Parathyroid adenoma (tissue), 2 donors: ENCODE measurements at regions not wholly inside any gene's neighbourhood (a gene's known extent, or its start where the extent isn't known, plus 50 kb on each side); places are given as distances from the start of the nearest gene placed in this dataset.
"Not testable (repeated sequence)": the region's sequence is repeated elsewhere in the genome, so short reads cannot be mapped to it uniquely, and the experiment has no call there.

Experiments used
- H2AFZ ChIP-seq: fragments of 300-600 bp; sonication (generic); one replicate; pipeline ENCODE4 v1.7.0; 2017; ENCODE audit warnings: antibody characterized with exemption, mild to moderate bottlenecking
- H3K27ac ChIP-seq: fragments of 300-600 bp; sonication (generic); one replicate; pipeline ENCODE4 v1.7.0; 2017
- H3K27me3 ChIP-seq: fragments of 300-600 bp; sonication (generic); one replicate; pipeline ENCODE4 v1.7.0; 2017; ENCODE audit warnings: low read length; ENCODE audit not compliant: control insufficient read depth, insufficient read depth
- H3K36me3 ChIP-seq: fragments of 300-600 bp; sonication (generic); one replicate; pipeline ENCODE4 v1.7.0; 2017; ENCODE audit warnings: low read length; ENCODE audit not compliant: control insufficient read depth, insufficient read depth
- H3K4me1 ChIP-seq: fragments of 300-600 bp; sonication (generic); one replicate; pipeline ENCODE4 v1.7.0; 2017; ENCODE audit warnings: control low read depth
- H3K4me2 ChIP-seq: fragments of 300-600 bp; sonication (generic); one replicate; pipeline ENCODE4 v1.7.0; 2017; ENCODE audit warnings: low read length
- H3K4me3 ChIP-seq: fragments of 300-600 bp; sonication (generic); one replicate; pipeline ENCODE4 v1.7.0; 2017; ENCODE audit warnings: low read depth, low read length
- H3K79me2 ChIP-seq: fragments of 300-600 bp; sonication (generic); one replicate; pipeline ENCODE4 v1.7.0; 2017; ENCODE audit warnings: control low read depth
- H3K9ac ChIP-seq: fragments of 300-600 bp; sonication (generic); one replicate; pipeline ENCODE4 v1.7.0; 2017; ENCODE audit warnings: mild to moderate bottlenecking
- H3K9me3 ChIP-seq: fragments of 300-600 bp; sonication (generic); one replicate; pipeline ENCODE4 v1.7.0; 2017; ENCODE audit warnings: low read length; ENCODE audit not compliant: control insufficient read depth
- TF ChIP-seq, protein P1 (sequence below): fragments of 300-600 bp; sonication (generic); IDR thresholded peaks from one replicate; pipeline ENCODE4 v1.7.0; 2017; ENCODE audit warnings: antibody characterized with exemption, mild to moderate bottlenecking
- donor health status: primary hyperparathyroidism.

DNA sequence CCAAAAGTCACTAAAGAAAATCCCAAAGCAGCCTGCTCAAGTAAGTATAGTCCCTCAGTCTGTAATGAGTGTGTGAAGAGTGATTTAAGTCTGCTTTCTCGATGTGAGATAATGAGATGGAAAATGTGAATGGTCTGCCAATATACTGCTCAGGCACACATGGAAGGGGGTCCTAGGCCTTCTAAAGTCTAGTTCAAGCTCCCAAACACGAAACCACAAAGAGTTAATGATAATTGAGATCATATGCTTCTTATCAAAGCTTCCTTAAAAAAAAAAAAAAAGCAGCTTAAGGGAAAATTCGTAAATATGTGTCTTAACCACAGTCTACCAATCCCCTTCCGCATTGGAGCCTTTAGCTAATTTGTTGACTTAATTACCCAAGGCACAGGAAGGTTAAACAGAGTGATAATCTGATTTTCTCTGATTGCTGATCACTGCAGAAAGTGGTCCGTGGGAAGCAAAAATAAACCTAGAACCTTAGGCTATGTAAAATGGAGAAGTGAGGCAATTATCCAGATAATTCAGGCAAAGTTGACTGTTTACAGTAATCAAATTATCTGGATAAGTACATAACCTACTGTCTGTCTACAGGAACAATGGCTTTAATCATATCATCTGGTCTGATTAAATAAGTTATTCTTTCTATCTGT is 172.9 kb downstream of the MBL2 start:
- H3K9me3 ChIP-seq, result no peaks in the 10 kb centered on the region
- H3K36me3 ChIP-seq, result no peaks in the 10 kb centered on the region
- no peaks in the 10 kb centered on the region for H3K4me1 ChIP-seq
- TF ChIP-seq, protein P1, sequence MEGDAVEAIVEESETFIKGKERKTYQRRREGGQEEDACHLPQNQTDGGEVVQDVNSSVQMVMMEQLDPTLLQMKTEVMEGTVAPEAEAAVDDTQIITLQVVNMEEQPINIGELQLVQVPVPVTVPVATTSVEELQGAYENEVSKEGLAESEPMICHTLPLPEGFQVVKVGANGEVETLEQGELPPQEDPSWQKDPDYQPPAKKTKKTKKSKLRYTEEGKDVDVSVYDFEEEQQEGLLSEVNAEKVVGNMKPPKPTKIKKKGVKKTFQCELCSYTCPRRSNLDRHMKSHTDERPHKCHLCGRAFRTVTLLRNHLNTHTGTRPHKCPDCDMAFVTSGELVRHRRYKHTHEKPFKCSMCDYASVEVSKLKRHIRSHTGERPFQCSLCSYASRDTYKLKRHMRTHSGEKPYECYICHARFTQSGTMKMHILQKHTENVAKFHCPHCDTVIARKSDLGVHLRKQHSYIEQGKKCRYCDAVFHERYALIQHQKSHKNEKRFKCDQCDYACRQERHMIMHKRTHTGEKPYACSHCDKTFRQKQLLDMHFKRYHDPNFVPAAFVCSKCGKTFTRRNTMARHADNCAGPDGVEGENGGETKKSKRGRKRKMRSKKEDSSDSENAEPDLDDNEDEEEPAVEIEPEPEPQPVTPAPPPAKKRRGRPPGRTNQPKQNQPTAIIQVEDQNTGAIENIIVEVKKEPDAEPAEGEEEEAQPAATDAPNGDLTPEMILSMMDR, result no peak
- H3K27ac ChIP-seq, result no peak overlapping the region
- no peak overlapping the region for H2AFZ ChIP-seq
- H3K4me3 ChIP-seq, result no peak overlapping the region
- H3K9ac ChIP-seq, result no peak overlapping the region
- H3K27me3 ChIP-seq, result no peaks in the 10 kb centered on the region
- H3K79me2 ChIP-seq, result no peaks in the 10 kb centered on the region
- no peak overlapping the region for H3K4me2 ChIP-seq

DNA sequence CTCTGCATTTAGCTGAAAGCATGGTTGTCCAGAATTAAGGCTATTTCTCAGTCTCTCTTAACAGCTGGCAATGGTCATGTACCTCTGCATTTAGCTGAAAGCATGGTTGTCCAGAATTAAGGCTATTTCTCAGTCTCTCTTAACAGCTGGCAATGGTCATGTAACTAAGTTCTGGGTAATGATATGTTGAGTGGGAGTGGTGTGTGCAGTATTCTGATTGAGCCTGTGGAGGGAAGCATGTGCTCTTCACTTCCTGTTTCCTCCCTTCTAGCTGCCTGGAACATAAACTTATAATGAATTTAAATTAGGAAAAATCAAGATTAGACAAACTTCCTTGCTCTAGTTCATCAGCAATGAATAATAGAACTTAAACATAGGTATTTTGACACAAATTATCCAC is 168.5 kb downstream of the MBL2 start:
- H3K79me2 ChIP-seq, H3K4me1 ChIP-seq, H3K27ac ChIP-seq, H2AFZ ChIP-seq, H3K9me3 ChIP-seq, H3K4me3 ChIP-seq, H3K9ac ChIP-seq, H3K27me3 ChIP-seq, H3K4me2 ChIP-seq, H3K36me3 ChIP-seq: not testable (repeated sequence)

DNA sequence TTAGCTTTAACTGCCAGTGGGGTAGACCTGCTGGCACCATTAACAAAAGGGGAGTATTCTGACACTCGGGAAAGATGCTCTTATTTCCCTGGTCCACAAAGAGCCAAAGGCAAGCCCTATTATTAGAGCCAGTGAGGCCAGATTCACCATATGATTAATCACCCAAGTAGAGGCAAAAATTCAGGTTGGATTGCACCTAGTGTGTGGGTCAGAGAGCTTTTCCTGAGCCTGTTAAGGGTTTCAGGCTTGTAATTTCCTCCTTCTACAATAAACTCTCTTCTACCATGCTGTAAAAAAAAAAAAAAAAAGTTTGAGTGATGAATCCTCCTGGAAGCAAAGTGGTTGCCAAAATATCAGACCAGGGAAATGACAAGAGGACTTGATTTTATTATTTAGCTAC is 163.5 kb downstream of the MBL2 start:
- no peak overlapping the region for H3K27ac ChIP-seq
- no peaks in the 10 kb centered on the region for H3K9me3 ChIP-seq
- no peak overlapping the region for H3K4me2 ChIP-seq
- no peak overlapping the region for H2AFZ ChIP-seq
- no peaks in the 10 kb centered on the region for H3K4me1 ChIP-seq
- TF ChIP-seq, protein P1, result no peak
- no peaks in the 10 kb centered on the region for H3K79me2 ChIP-seq
- no peaks in the 10 kb centered on the region for H3K27me3 ChIP-seq
- H3K9ac ChIP-seq, result no peak overlapping the region
- no peak overlapping the region for H3K4me3 ChIP-seq
- no peaks in the 10 kb centered on the region for H3K36me3 ChIP-seq

DNA sequence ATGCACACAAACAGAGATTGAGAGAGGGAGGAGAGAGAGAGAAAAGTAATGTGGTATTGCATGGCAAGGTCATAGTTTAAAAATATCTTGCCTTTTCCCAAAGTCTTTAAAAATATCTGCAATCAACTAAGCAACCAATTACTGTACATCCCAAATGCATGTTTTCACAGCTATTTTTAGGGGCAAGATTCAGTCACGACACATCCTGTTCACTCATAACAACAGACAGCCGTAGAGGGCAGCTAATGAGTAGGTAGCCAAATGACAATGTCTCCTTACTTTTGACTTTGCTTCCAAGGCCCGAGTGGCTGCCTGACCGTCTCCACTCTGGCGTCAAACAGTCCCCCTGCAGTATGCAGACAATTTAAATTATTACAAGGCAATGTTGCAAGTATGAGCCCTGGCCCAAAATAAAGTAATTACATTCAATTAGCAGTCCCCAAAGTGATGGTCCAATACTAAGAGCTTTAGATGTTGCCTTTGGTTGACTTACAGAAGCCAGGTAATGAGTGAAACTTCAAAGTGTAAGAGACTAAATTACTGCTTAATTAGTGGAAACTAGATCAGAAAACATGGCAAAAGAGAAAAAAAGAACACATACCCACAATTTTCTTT is 162.9 kb downstream of the MBL2 start:
- H3K4me1 ChIP-seq, result no peaks in the 10 kb centered on the region
- no peaks in the 10 kb centered on the region for H3K36me3 ChIP-seq
- H3K9me3 ChIP-seq, result no peaks in the 10 kb centered on the region
- H3K79me2 ChIP-seq, result no peaks in the 10 kb centered on the region
- H3K27ac ChIP-seq, result no peak overlapping the region
- no peak overlapping the region for H3K4me2 ChIP-seq
- TF ChIP-seq, protein P1, result no peak
- no peaks in the 10 kb centered on the region for H3K27me3 ChIP-seq
- no peak overlapping the region for H2AFZ ChIP-seq
- no peak overlapping the region for H3K9ac ChIP-seq
- no peak overlapping the region for H3K4me3 ChIP-seq

DNA sequence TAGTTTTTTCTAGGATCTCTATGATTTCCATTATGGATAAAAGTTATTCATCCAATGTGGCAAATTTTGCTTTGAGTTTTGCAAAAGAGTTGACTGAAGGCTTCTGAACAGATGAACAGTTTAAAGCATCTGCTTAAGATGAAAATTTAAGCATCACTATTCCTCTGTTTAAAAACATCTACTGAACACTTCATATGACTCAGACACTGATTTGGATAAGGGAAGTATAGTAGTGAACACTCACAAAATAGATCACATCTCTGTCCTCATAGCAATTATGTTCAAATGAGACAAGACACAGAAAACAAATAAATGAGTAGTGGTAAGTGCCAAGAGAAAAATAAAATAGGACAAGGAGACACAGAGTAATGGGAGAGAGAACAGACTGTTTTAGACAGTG is 157.3 kb downstream of the MBL2 start:
- Histone ChIP-seq H3K9me3 (no peaks in the 10 kb centered on the region), H2AFZ (no peak overlapping the region), H3K4me1 (no peaks in the 10 kb centered on the region), H3K27ac (no peak overlapping the region), H3K36me3 (no peaks in the 10 kb centered on the region), H3K9ac (no peak overlapping the region), H3K4me2 (no peak overlapping the region), H3K27me3 (no peaks in the 10 kb centered on the region), H3K4me3 (no peak overlapping the region), H3K79me2 (no peaks in the 10 kb centered on the region)
- TF ChIP-seq, protein P1, result no peak
